IMR-90 (cell line): ENCODE measurements at regions not wholly inside any gene's neighbourhood (a gene's known extent, or its start where the extent isn't known, plus 50 kb on each side); places are given as distances from the start of the nearest gene placed in this dataset.
"Not testable (repeated sequence)": the region's sequence is repeated elsewhere in the genome, so short reads cannot be mapped to it uniquely, and the experiment has no call there.

Experiments used
- ATAC-seq: fragments of 200-7000 bp; cut with Tn5 transposase; 2 replicates; pipeline ENCODE4 v1.9.1; 2020; ENCODE audit warnings: low read depth, mild to moderate bottlenecking, moderate library complexity
- BruUV-seq: library from RNA; stranded (reverse); fragments of 400-500 nt; replicated peaks from 2 replicates; lab custom pipeline; 2021; lab: Mats Ljungman, UMichigan
- CTCF ChIA-PET: fragments of 300-600 bp; formaldehyde crosslinking; extraction: SDS; loops from one replicate; lab custom pipeline; 2021; ENCODE audit warnings: antibody characterized with exemption; lab: Yijun Ruan, JAX
- POLR2A ChIA-PET: fragments of 300-600 bp; sonication (Branson Sonifier 250); formaldehyde crosslinking; loops from one replicate; lab custom pipeline; 2022; ENCODE audit warnings: antibody characterized with exemption; ENCODE audit not compliant: unreplicated experiment; lab: Charles Lee
- DNase-seq: peaks from one replicate; pipeline ENCODE4 v3.0.0; 2013
- H2AFZ ChIP-seq: replicated peaks from 2 replicates; pipeline ENCODE3; 2013; ENCODE audit warnings: low read length, mild to moderate bottlenecking; ENCODE audit not compliant: poor library complexity
- H2AK5ac ChIP-seq: 2 replicates; pipeline ENCODE4 v1.6.1; 2013; ENCODE audit warnings: low read depth, low read length, inconsistent platforms
- H2AK9ac ChIP-seq: replicated peaks from 2 replicates; pipeline ENCODE3; 2013; ENCODE audit warnings: mild to moderate bottlenecking, low read depth, low read length, moderate library complexity; ENCODE audit not compliant: poor library complexity
- H2BK120ac ChIP-seq: 2 replicates; pipeline ENCODE4 v1.6.1; 2013; ENCODE audit warnings: low read depth, low read length, inconsistent platforms
- H2BK15ac ChIP-seq: 3 replicates; pipeline ENCODE4 v1.6.1; 2013; ENCODE audit warnings: low read depth, low read length, inconsistent platforms
- H2BK20ac ChIP-seq: 2 replicates; pipeline ENCODE4 v1.6.1; 2013; ENCODE audit warnings: low read depth, mild to moderate bottlenecking, inconsistent platforms, low read length, moderate library complexity
- H2BK5ac ChIP-seq: 2 replicates; pipeline ENCODE4 v1.6.1; 2013; ENCODE audit warnings: mild to moderate bottlenecking, low read depth, low read length, inconsistent platforms; ENCODE audit not compliant: poor library complexity, severe bottlenecking
- H3K14ac ChIP-seq: replicated peaks from 2 replicates; pipeline ENCODE4 v1.6.1; 2013; ENCODE audit warnings: low read depth, low read length, inconsistent platforms
- H3K18ac ChIP-seq: 2 replicates; pipeline ENCODE4 v1.6.1; 2013; ENCODE audit warnings: low read depth, low read length, control low read depth
- H3K23ac ChIP-seq: 2 replicates; pipeline ENCODE4 v1.6.1; 2013; ENCODE audit warnings: low read depth, low read length, inconsistent platforms
- H3K27ac ChIP-seq: 2 replicates; pipeline ENCODE4 v1.5.1; 2013; ENCODE audit warnings: mild to moderate bottlenecking, control low read depth, low read length; ENCODE audit not compliant: insufficient read depth
- H3K27me3 ChIP-seq: 2 replicates; pipeline ENCODE4 v1.6.1; 2013; ENCODE audit warnings: low read length; ENCODE audit not compliant: control insufficient read depth, insufficient read depth
- H3K36me3 ChIP-seq: 2 replicates; pipeline ENCODE4 v1.6.1; 2013; ENCODE audit warnings: low read length, mixed read lengths; ENCODE audit not compliant: control insufficient read depth, insufficient read depth
- H3K4ac ChIP-seq: 2 replicates; pipeline ENCODE4 v1.6.1; 2013; ENCODE audit warnings: low read depth, low read length, inconsistent platforms
- H3K4me1 ChIP-seq: 2 replicates; pipeline ENCODE4 v1.6.1; 2013; ENCODE audit warnings: low read length, mixed read lengths; ENCODE audit not compliant: control insufficient read depth, insufficient read depth
- H3K4me2 ChIP-seq: 2 replicates; pipeline ENCODE4 v1.6.1; 2013; ENCODE audit warnings: low read depth, mild to moderate bottlenecking, control low read depth, low read length, moderate library complexity
- H3K4me3 ChIP-seq: 2 replicates; pipeline ENCODE4 v1.5.1; 2013; ENCODE audit warnings: low read depth, mild to moderate bottlenecking, control low read depth, low read length, moderate library complexity; ENCODE audit not compliant: insufficient read depth
- H3K56ac ChIP-seq: 2 replicates; pipeline ENCODE4 v1.6.1; 2013; ENCODE audit warnings: low read length, inconsistent platforms; ENCODE audit not compliant: insufficient read depth; ENCODE audit errors: extremely low read depth
- H3K79me1 ChIP-seq, 2 experiments: 2 replicates each; pipeline ENCODE4 v1.6.1; 2013; ENCODE audit warnings: low read length in 2 of 2, inconsistent platforms in 1 of 2, low read depth in 1 of 2
- H3K9ac ChIP-seq: 2 replicates; pipeline ENCODE4 v1.6.1; 2013; ENCODE audit warnings: low read depth, low read length, control low read depth
- H3K9me1 ChIP-seq: 2 replicates; pipeline ENCODE4 v1.6.1; 2013; ENCODE audit warnings: low read length, inconsistent platforms; ENCODE audit not compliant: insufficient read depth
- H3K9me3 ChIP-seq: 2 replicates; pipeline ENCODE4 v1.6.1; 2013; ENCODE audit warnings: low read length; ENCODE audit not compliant: control insufficient read depth, insufficient read depth
- H4K20me1 ChIP-seq: 2 replicates; pipeline ENCODE4 v1.6.1; 2013; ENCODE audit warnings: low read length, inconsistent platforms; ENCODE audit not compliant: insufficient read depth
- H4K5ac ChIP-seq: 2 replicates; pipeline ENCODE4 v1.6.1; 2013; ENCODE audit warnings: mild to moderate bottlenecking, low read depth, low read length, control low read depth
- H4K8ac ChIP-seq, 2 experiments: 2 replicates each; pipeline ENCODE4 v1.6.1; 2013; ENCODE audit warnings: low read depth in 2 of 2, low read length in 2 of 2, control low read depth in 1 of 2, inconsistent platforms in 1 of 2
- H4K91ac ChIP-seq: 2 replicates; pipeline ENCODE4 v1.6.1; 2013; ENCODE audit warnings: low read depth, low read length, inconsistent platforms; ENCODE audit not compliant: insufficient read depth
- WGBS, 2 experiments: methylation state at CpG; one replicate each; pipeline versions ENCODE4 v1.1.5 to v1.1.7; 2013; ENCODE audit warnings: missing lambda C conversion rate in 2 of 2; ENCODE audit not compliant: insufficient read length in 1 of 2; ENCODE audit errors: extremely low coverage in 2 of 2; 5-methylcytosine and 5-hydroxymethylcytosine counted together
- dilution Hi-C: fragments of 300-500 bp; cut with HindIII; formaldehyde crosslinking; loops from one replicate; pipeline ENCODE4 v1.14.3; 2018; ENCODE audit warnings: low sequenced_read_pairs; ENCODE audit not compliant: unreplicated experiment
- in situ Hi-C: fragments of 300-500 bp; cut with MboI; formaldehyde crosslinking; loops from 3 replicates; pipeline ENCODE4 v1.14.3; 2019; ENCODE audit warnings: low sequenced_read_pairs, inconsistent platforms, mixed read lengths
- intact Hi-C: fragments of 100-400 bp; cut with micrococcal nuclease; formaldehyde crosslinking; loops from 2 replicates; pipeline ENCODE4 v1.10.0; 2022

GRCh38 chrX:26911785-26912184, 551.4 kb downstream of the PPP4R3C start:
- H2AK9ac ChIP-seq, H2BK15ac ChIP-seq, H4K5ac ChIP-seq, in situ Hi-C loops, H3K9me3 ChIP-seq, H2AFZ ChIP-seq, H4K20me1 ChIP-seq, H3K4me1 ChIP-seq, H3K79me1 ChIP-seq, BruUV-seq, H2AK5ac ChIP-seq, H3K27me3 ChIP-seq, dilution Hi-C loops, ATAC-seq, H4K8ac ChIP-seq, H3K56ac ChIP-seq, H3K27ac ChIP-seq, H2BK120ac ChIP-seq, CTCF ChIA-PET, H3K4me3 ChIP-seq, H3K36me3 ChIP-seq, H3K9me1 ChIP-seq, DNase-seq, H4K91ac ChIP-seq, H3K4me2 ChIP-seq, H3K9ac ChIP-seq, H3K23ac ChIP-seq, H3K14ac ChIP-seq, H3K4ac ChIP-seq, POLR2A ChIA-PET, H3K18ac ChIP-seq, H2BK5ac ChIP-seq, intact Hi-C loops, H2BK20ac ChIP-seq: not testable (repeated sequence)
- WGBS, 2 experiments = no CpG with 5 or more reads among the region's 3 CpGs
